Smooth muscle cell (in vitro differentiated cells): ENCODE measurements at regions not wholly inside any gene's neighbourhood (a gene's known extent, or its start where the extent isn't known, plus 50 kb on each side); places are given as distances from the start of the nearest gene placed in this dataset.

ENCODE experiments used
- DNase-seq: peaks from one replicate; lab custom pipeline; 2025; ENCODE audit not compliant: unreplicated experiment; lab: John Stamatoyannopoulos, UW
- H2AFZ ChIP-seq: fragments of 200-600 bp; sonication (generic); 2 replicates; pipeline ENCODE4 v1.6.0; 2016; ENCODE audit warnings: antibody characterized with exemption, low read depth, mild to moderate bottlenecking
- H3F3A ChIP-seq: fragments of 200-600 bp; sonication (generic); 2 replicates; pipeline ENCODE4 v1.6.0; 2017; ENCODE audit warnings: antibody characterized with exemption, low read depth
- H3K27ac ChIP-seq: fragments of 200-600 bp; sonication (generic); 2 replicates; pipeline ENCODE4 v1.5.1; 2016; ENCODE audit warnings: low read depth, mild to moderate bottlenecking
- H3K27me3 ChIP-seq: fragments of 200-600 bp; sonication (generic); 2 replicates; pipeline ENCODE4 v1.6.1; 2016; ENCODE audit warnings: low read depth, mild to moderate bottlenecking
- H3K36me3 ChIP-seq: fragments of 200-600 bp; sonication (generic); 2 replicates; pipeline ENCODE4 v1.5.1; 2016; ENCODE audit warnings: low read depth
- H3K4me1 ChIP-seq: fragments of 200-600 bp; sonication (generic); 2 replicates; pipeline ENCODE4 v1.5.1; 2016; ENCODE audit warnings: low read depth
- H3K4me2 ChIP-seq: fragments of 200-600 bp; sonication (generic); 2 replicates; pipeline ENCODE4 v1.6.0; 2016; ENCODE audit warnings: mild to moderate bottlenecking
- H3K4me3 ChIP-seq: fragments of 200-600 bp; sonication (generic); 2 replicates; pipeline ENCODE4 v1.5.1; 2016; ENCODE audit warnings: mild to moderate bottlenecking
- H3K79me2 ChIP-seq: fragments of 200-600 bp; sonication (generic); 2 replicates; pipeline ENCODE4 v1.6.0; 2016; ENCODE audit warnings: low read depth, mild to moderate bottlenecking
- H3K9ac ChIP-seq: fragments of 200-600 bp; sonication (generic); 2 replicates; pipeline ENCODE4 v1.6.0; 2016; ENCODE audit warnings: low read depth
- H3K9me3 ChIP-seq: fragments of 200-600 bp; sonication (generic); replicated peaks from 2 replicates; pipeline ENCODE4 v1.5.1; 2016; ENCODE audit warnings: low read depth
- H4K20me1 ChIP-seq: fragments of 200-600 bp; sonication (generic); 2 replicates; pipeline ENCODE4 v1.6.0; 2016; ENCODE audit warnings: low read depth
- CTCF ChIP-seq: fragments of 200-600 bp; sonication (generic); IDR thresholded peaks from 2 replicates; pipeline ENCODE4 v1.5.1; 2017; ENCODE audit warnings: borderline replicate concordance, mild to moderate bottlenecking, antibody characterized with exemption; ENCODE audit not compliant: insufficient read depth, poor library complexity, severe bottlenecking
- WGBS: methylation state at CpG from one replicate; pipeline ENCODE4 v1.1.7; 2016; ENCODE audit warnings: low lambda C conversion rate; 5-methylcytosine and 5-hydroxymethylcytosine counted together

GRCh38 chr2:234136461-234136860 lies 86.0 kb downstream of the SPP2 start:
- no peaks in the 10 kb centered on the region for H3F3A ChIP-seq

GRCh38 chr2:234135750-234136221 lies 85.3 kb downstream of the SPP2 start:
- no peak overlapping the region for H3K27ac ChIP-seq

More at GRCh38 chr2:234136461-234136860, 86.0 kb downstream of the SPP2 start:
- no peak overlapping the region for H3K27ac ChIP-seq
- DNase-seq: no peak
- H3K4me2 ChIP-seq: no peak overlapping the region
- H3K27me3 ChIP-seq: peaks cover 1% of the 10 kb centered on the region
- no peaks in the 10 kb centered on the region for H3K36me3 ChIP-seq
- H3K79me2 ChIP-seq: no peaks in the 10 kb centered on the region
- H3K4me1 ChIP-seq: no peaks in the 10 kb centered on the region
- no peak overlapping the region for H2AFZ ChIP-seq
- H3K4me3 ChIP-seq: no peak overlapping the region
- H3K9ac ChIP-seq: no peak overlapping the region
- no peaks in the 10 kb centered on the region for H4K20me1 ChIP-seq
- TF ChIP-seq CTCF: no peak
- H3K9me3 ChIP-seq: no peaks in the 10 kb centered on the region

GRCh38 chr2:234134496-234134895 lies 84.0 kb downstream of the SPP2 start:
- H3K4me1 ChIP-seq: no peaks in the 10 kb centered on the region
- no peak overlapping the region for H3K9ac ChIP-seq
- H3K27ac ChIP-seq: no peak overlapping the region
- no peaks in the 10 kb centered on the region for H4K20me1 ChIP-seq
- no peak for TF ChIP-seq CTCF
- H3K27me3 ChIP-seq: peaks cover 16% of the 10 kb centered on the region
- no peak overlapping the region for H3K4me3 ChIP-seq
- no peaks in the 10 kb centered on the region for H3F3A ChIP-seq
- H3K36me3 ChIP-seq: no peaks in the 10 kb centered on the region
- H2AFZ ChIP-seq: no peak overlapping the region
- 69% methylated on average over 6 of the region's 6 CpGs for WGBS
- H3K79me2 ChIP-seq: no peaks in the 10 kb centered on the region
- no peak overlapping the region for H3K4me2 ChIP-seq
- H3K9me3 ChIP-seq: no peaks in the 10 kb centered on the region
- DNase-seq: no peak

More at GRCh38 chr2:234135750-234136221, 85.3 kb downstream of the SPP2 start:
- H3F3A ChIP-seq: no peaks in the 10 kb centered on the region
- H3K79me2 ChIP-seq: no peaks in the 10 kb centered on the region
- peak; percentile 85 for TF ChIP-seq CTCF
- H3K9ac ChIP-seq: no peak overlapping the region
- H3K4me3 ChIP-seq: no peak overlapping the region
- no peak overlapping the region for H2AFZ ChIP-seq
- H3K36me3 ChIP-seq: no peaks in the 10 kb centered on the region
- no peak for DNase-seq
- no peak overlapping the region for H3K4me2 ChIP-seq
- H4K20me1 ChIP-seq: no peaks in the 10 kb centered on the region
- H3K4me1 ChIP-seq: no peaks in the 10 kb centered on the region
- no peaks in the 10 kb centered on the region for H3K9me3 ChIP-seq
- WGBS: 43% methylated on average over 16 of the region's 16 CpGs
- peaks cover 8% of the 10 kb centered on the region for H3K27me3 ChIP-seq

GRCh38 chr2:234133004-234133403 lies 82.5 kb downstream of the SPP2 start:
- WGBS: 13% methylated on average over 4 of the region's 4 CpGs

More at GRCh38 chr2:234133004-234133403, 82.5 kb downstream of the SPP2 start:
- Histone ChIP-seq H3K36me3 (no peaks in the 10 kb centered on the region), H3K27ac (no peak overlapping the region), H3K9ac (no peak overlapping the region), H4K20me1 (no peaks in the 10 kb centered on the region), H3K79me2 (no peaks in the 10 kb centered on the region), H3K9me3 (no peaks in the 10 kb centered on the region), H3K27me3 (peaks cover 16% of the 10 kb centered on the region), H2AFZ (no peak overlapping the region), H3K4me2 (peak overlapping the region; percentile 5), H3K4me1 (no peaks in the 10 kb centered on the region), H3K4me3 (no peak overlapping the region), H3F3A (no peaks in the 10 kb centered on the region)
- no peak for DNase-seq
- TF ChIP-seq CTCF: no peak
